ENCODE measurements at regions not wholly inside any gene's neighbourhood (a gene's known extent, or its start where the extent isn't known, plus 50 kb on each side); places are given as distances from the start of the nearest gene placed in this dataset.

DNA sequence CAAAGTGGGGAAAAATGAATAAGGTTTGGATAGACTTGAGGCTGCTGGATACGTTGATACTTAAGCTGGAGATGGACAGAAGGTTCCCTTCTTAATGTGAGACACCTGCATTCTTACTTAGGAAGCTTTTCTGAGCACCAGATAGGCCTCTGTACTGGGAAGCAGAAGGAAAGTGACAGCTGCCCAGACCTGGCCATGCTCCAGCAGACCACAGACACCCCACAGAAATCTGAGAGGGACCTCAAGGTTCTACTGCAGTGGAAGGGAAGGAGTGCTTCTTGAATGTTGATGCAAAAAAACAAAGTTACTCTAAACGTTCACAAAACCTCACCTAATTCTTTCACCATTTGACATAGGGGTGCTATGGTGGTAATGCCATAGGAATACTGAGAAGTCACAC is 642.1 kb upstream of the ID2 start:
- no peak overlapping the region for H3K4me3 ChIP-seq
- H3K4me1 ChIP-seq, result no peaks in the 10 kb centered on the region
- no peak for TF ChIP-seq CTCF (IDR thresholded peaks at IDR 0.05)
- TF ChIP-seq POLR2A (IDR thresholded peaks at IDR 0.05), result no peak
- intact Hi-C loops (cut with DNase I; ENCODE audit: low total_unique reads), result no loop called here
- no peak overlapping the region for H3K27ac ChIP-seq
- DNase-seq, result no peak
- H3K36me3 ChIP-seq, result no peaks in the 10 kb centered on the region
- no peaks in the 10 kb centered on the region for H3K9me3 ChIP-seq
- no peaks in the 10 kb centered on the region for H3K27me3 ChIP-seq

GRCh38 chr2:8043295-8043694 is 638.6 kb upstream of the ID2 start:
- intact Hi-C loops (cut with DNase I; ENCODE audit: low total_unique reads), result no loop called here
- TF ChIP-seq POLR2A (IDR thresholded peaks at IDR 0.05), result no peak
- no peak for TF ChIP-seq CTCF (IDR thresholded peaks at IDR 0.05)
- no peak overlapping the region for H3K27ac ChIP-seq
- H3K9me3 ChIP-seq, result no peaks in the 10 kb centered on the region
- H3K4me1 ChIP-seq, result no peaks in the 10 kb centered on the region
- no peaks in the 10 kb centered on the region for H3K36me3 ChIP-seq
- no peak overlapping the region for H3K4me3 ChIP-seq
- H3K27me3 ChIP-seq, result no peaks in the 10 kb centered on the region
- no peak for DNase-seq

- Histone ChIP-seq H3K27me3 (no peaks in the 10 kb centered on the region), H3K9me3 (no peaks in the 10 kb centered on the region), H3K4me1 (no peaks in the 10 kb centered on the region), H3K27ac (no peak overlapping the region), H3K36me3 (no peaks in the 10 kb centered on the region), H3K4me3 (no peak overlapping the region)
- TF ChIP-seq POLR2A (IDR thresholded peaks at IDR 0.05) (no peak), CTCF (IDR thresholded peaks at IDR 0.05) (no peak)
- DNase-seq, result no peak
- intact Hi-C loops (cut with DNase I; ENCODE audit: low total_unique reads), result no loop called here
These were observed 637.7 kb upstream of the ID2 start for GRCh38 chr2:8044046-8044594.

- Histone ChIP-seq H3K4me3 (no peak overlapping the region), H3K27me3 (no peaks in the 10 kb centered on the region), H3K27ac (no peak overlapping the region), H3K36me3 (no peaks in the 10 kb centered on the region), H3K4me1 (no peaks in the 10 kb centered on the region), H3K9me3 (no peaks in the 10 kb centered on the region)
- TF ChIP-seq CTCF (IDR thresholded peaks at IDR 0.05) (no peak), POLR2A (IDR thresholded peaks at IDR 0.05) (no peak)
- DNase-seq, result no peak
- intact Hi-C loops (cut with DNase I; ENCODE audit: low total_unique reads), result no loop called here
These were observed 636.7 kb upstream of the ID2 start for GRCh38 chr2:8045081-8045614.

DNA sequence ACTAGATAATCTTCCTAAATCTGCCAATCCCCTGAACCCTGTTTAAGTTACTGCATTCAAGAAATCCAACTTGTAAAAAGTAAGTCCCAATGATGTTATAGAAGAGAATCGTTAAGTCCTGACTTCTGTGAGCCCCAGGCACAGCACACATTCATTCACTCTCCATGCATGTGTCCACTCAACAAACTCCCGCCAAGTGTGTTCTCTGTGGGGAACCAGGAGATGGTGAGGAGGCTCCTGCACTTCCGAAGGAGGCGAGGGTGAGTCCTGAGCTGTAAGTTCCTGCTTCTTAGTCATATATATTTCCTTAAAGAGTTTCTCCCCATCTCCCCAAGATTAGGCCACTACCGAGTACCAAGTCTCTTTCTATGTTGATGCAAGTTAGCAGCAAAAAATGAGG is 635.0 kb upstream of the ID2 start:
- no peaks in the 10 kb centered on the region for H3K4me1 ChIP-seq
- intact Hi-C loops (cut with DNase I; ENCODE audit: low total_unique reads), result no loop called here
- no peak overlapping the region for H3K4me3 ChIP-seq
- H3K27ac ChIP-seq, result no peak overlapping the region
- H3K9me3 ChIP-seq, result no peaks in the 10 kb centered on the region
- no peaks in the 10 kb centered on the region for H3K27me3 ChIP-seq
- no peak for TF ChIP-seq CTCF (IDR thresholded peaks at IDR 0.05)
- no peak for TF ChIP-seq POLR2A (IDR thresholded peaks at IDR 0.05)
- H3K36me3 ChIP-seq, result no peaks in the 10 kb centered on the region
- DNase-seq, result no peak
